ENCODE measurements at regions not wholly inside any gene's neighbourhood (a gene's known extent, or its start where the extent isn't known, plus 50 kb on each side); places are given as distances from the start of the nearest gene placed in this dataset.

GRCh38 chr17:6373599-6373998, 61.3 kb downstream of the AIPL1 start:
- DNase-seq: peak; percentile 14

GRCh38 chr17:6366221-6366666, 68.7 kb downstream of the AIPL1 start:
- no peak for DNase-seq

- no peak for DNase-seq
Observed at GRCh38 chr17:6365200-6365943, 69.5 kb downstream of the AIPL1 start.

- DNase-seq: no peak
Observed at GRCh38 chr17:6361733-6362132, 73.2 kb downstream of the AIPL1 start.

- no peak for DNase-seq
Observed at GRCh38 chr17:6358131-6358530, 76.8 kb downstream of the AIPL1 start.

GRCh38 chr17:6356562-6356961, 78.4 kb downstream of the AIPL1 start:
- no peak for DNase-seq

GRCh38 chr17:6355196-6355595, 79.7 kb downstream of the AIPL1 start:
- no peak for DNase-seq

- DNase-seq: no peak
Observed at GRCh38 chr17:6352801-6353560, 81.9 kb downstream of the AIPL1 start.

GRCh38 chr17:6352016-6352415, 82.9 kb downstream of the AIPL1 start:
- DNase-seq: no peak

GRCh38 chr17:6350806-6351205, 84.1 kb downstream of the AIPL1 start:
- DNase-seq: no peak

- no peak for DNase-seq
Observed at GRCh38 chr17:6348891-6349290, 86.0 kb downstream of the AIPL1 start.

GRCh38 chr17:6347776-6348175, 87.1 kb downstream of the AIPL1 start:
- DNase-seq: no peak

- DNase-seq: no peak
Observed at GRCh38 chr17:6346986-6347385, 87.9 kb downstream of the AIPL1 start.

- no peak for DNase-seq
Observed at GRCh38 chr17:6346156-6346786, 88.7 kb downstream of the AIPL1 start.

GRCh38 chr17:6343736-6344135, 91.2 kb downstream of the AIPL1 start:
- no peak for DNase-seq

GRCh38 chr17:6343191-6343590, 91.7 kb downstream of the AIPL1 start:
- DNase-seq: no peak

- DNase-seq: no peak
Observed at GRCh38 chr17:6340708-6341107, 94.2 kb downstream of the AIPL1 start.

- DNase-seq: no peak
Observed at GRCh38 chr17:6334386-6334785, 100.5 kb downstream of the AIPL1 start.

GRCh38 chr17:6330936-6331335, 104.0 kb downstream of the AIPL1 start:
- DNase-seq: no peak

- DNase-seq: no peak
Observed at GRCh38 chr17:6328279-6328678, 106.6 kb downstream of the AIPL1 start.

GRCh38 chr17:6327007-6327406, 107.9 kb downstream of the AIPL1 start:
- DNase-seq: peak; percentile 12

- no peak for DNase-seq
Observed at GRCh38 chr17:6326483-6326882, 108.4 kb downstream of the AIPL1 start.

GRCh38 chr17:6325741-6326140, 109.2 kb downstream of the AIPL1 start:
- DNase-seq: no peak

- no peak for DNase-seq
Observed at GRCh38 chr17:6325051-6325450, 109.9 kb downstream of the AIPL1 start.
